22Rv1 (cell line): ENCODE measurements at regions not wholly inside any gene's neighbourhood (a gene's known extent, or its start where the extent isn't known, plus 50 kb on each side); places are given as distances from the start of the nearest gene placed in this dataset.

Experiments
- H3K27ac ChIP-seq: fragments of 450-650 bp; 2 replicates; pipeline ENCODE4 v1.5.1; 2017
- CTCF ChIP-seq: fragments of 450-650 bp; IDR thresholded peaks from 2 replicates; pipeline ENCODE4 v1.5.1; 2017; ENCODE audit warnings: mild to moderate bottlenecking
- ZFX ChIP-seq: fragments of 450-650 bp; IDR thresholded peaks from 2 replicates; pipeline ENCODE4 v1.6.1; 2017; ENCODE audit warnings: antibody characterized with exemption, borderline replicate concordance

GRCh38 chr2:207446653-207447052, 83.1 kb upstream of the CREB1 start:
- TF ChIP-seq CTCF (no peak), ZFX (no peak)
- H3K27ac ChIP-seq = no peak overlapping the region

GRCh38 chr2:207448006-207448405, 81.8 kb upstream of the CREB1 start:
- no peak overlapping the region for H3K27ac ChIP-seq
- TF ChIP-seq CTCF (no peak), ZFX (no peak)

GRCh38 chr2:207449642-207450165, 80.1 kb upstream of the CREB1 start:
- TF ChIP-seq ZFX (no peak), CTCF (no peak)
- no peak overlapping the region for H3K27ac ChIP-seq

- H3K27ac ChIP-seq = no peak overlapping the region
- TF ChIP-seq CTCF = no peak
Measured at GRCh38 chr2:207450186-207450585, 79.6 kb upstream of the CREB1 start.

- H3K27ac ChIP-seq = no peak overlapping the region
- TF ChIP-seq CTCF (no peak), ZFX (no peak)
Measured at GRCh38 chr2:207458582-207458981, 71.2 kb upstream of the CREB1 start.

- H3K27ac ChIP-seq = no peak overlapping the region
- no peak for TF ChIP-seq ZFX
- TF ChIP-seq CTCF = no peak
Measured at GRCh38 chr2:207459990-207460757, 69.6 kb upstream of the CREB1 start.

- TF ChIP-seq CTCF (no peak), ZFX (no peak)
- no peak overlapping the region for H3K27ac ChIP-seq
Measured at GRCh38 chr2:207463433-207463832, 66.3 kb upstream of the CREB1 start.
